ENCODE measurements at regions not wholly inside any gene's neighbourhood (a gene's known extent, or its start where the extent isn't known, plus 50 kb on each side); places are given as distances from the start of the nearest gene placed in this dataset.

DNA sequence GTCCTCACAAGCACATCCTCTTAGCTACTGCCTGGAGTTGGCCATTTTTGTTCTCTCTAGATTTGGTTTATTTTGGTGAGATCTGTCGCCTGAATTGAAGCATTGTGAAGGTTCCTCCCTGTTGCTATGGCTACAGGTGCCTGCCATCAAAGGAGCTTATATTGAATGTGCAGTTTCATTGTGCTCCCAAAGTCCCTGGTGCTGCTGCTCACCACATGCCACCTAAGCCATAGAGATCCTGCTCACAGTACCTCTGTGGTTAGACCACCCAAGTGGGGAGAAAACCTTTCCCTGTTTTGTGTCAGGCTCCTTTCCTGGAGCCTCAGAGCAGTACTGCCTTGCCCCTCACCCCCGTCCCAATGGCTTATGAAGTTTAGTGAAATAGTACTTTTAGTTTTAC is 383.4 kb downstream of the TMEM38B start:
- no peaks in the 10 kb centered on the region for H3K36me3 ChIP-seq (ENCODE audit: low read depth)
- H3K4me1 ChIP-seq (ENCODE audit: low read depth) = no peaks in the 10 kb centered on the region
- DNase-seq = no peak
- H3K4me3 ChIP-seq = no peak overlapping the region
- ATAC-seq = no peak
- intact Hi-C loops (cut with DNase I, micrococcal nuclease) = no loop called here
- no peaks in the 10 kb centered on the region for H3K9me3 ChIP-seq
- no peak for TF ChIP-seq CTCF (IDR thresholded peaks at IDR 0.05)

DNA sequence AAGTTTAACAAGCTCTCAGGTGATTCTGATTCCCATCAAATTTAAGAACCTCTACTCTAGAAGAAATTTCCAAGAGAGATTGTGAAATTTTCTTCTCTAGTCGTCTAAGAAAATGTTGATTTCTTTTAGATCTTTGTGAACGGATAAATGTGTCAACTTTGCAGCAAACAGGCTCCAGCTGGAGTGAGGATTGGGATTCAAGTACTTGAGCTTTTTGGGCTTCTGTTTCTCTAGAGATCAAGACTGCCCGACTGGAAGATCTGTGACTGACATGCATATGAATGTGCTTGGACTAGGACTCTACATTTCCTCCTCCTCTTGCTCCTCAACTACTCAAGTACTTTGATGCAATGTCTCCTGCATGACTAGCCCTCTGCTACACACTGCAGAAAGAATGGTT is 388.3 kb downstream of the TMEM38B start:
- intact Hi-C loops (cut with DNase I, micrococcal nuclease) = no loop called here
- DNase-seq (no peak), ATAC-seq (no peak)
- Histone ChIP-seq H3K4me1 (ENCODE audit: low read depth) (no peaks in the 10 kb centered on the region), H3K36me3 (ENCODE audit: low read depth) (no peaks in the 10 kb centered on the region), H3K4me3 (no peak overlapping the region), H3K9me3 (no peaks in the 10 kb centered on the region)
- TF ChIP-seq CTCF (IDR thresholded peaks at IDR 0.05) = no peak

- ATAC-seq = no peak
- intact Hi-C loops (cut with DNase I, micrococcal nuclease) = no loop called here
These were observed 390.4 kb downstream of the TMEM38B start for GRCh38 chr9:106084702-106085101.

GRCh38 chr9:106085479-106085878 is 391.1 kb downstream of the TMEM38B start:
- Histone ChIP-seq H3K4me3 (no peak overlapping the region), H3K4me1 (ENCODE audit: low read depth) (no peaks in the 10 kb centered on the region), H3K36me3 (ENCODE audit: low read depth) (no peaks in the 10 kb centered on the region), H3K9me3 (no peaks in the 10 kb centered on the region)
- ATAC-seq = no peak
- TF ChIP-seq CTCF (IDR thresholded peaks at IDR 0.05) = no peak
- intact Hi-C loops (cut with DNase I, micrococcal nuclease) = no loop called here
- no peak for DNase-seq

More at GRCh38 chr9:106084702-106085101, 390.4 kb downstream of the TMEM38B start:
- H3K36me3 ChIP-seq (ENCODE audit: low read depth) = no peaks in the 10 kb centered on the region
- DNase-seq = no peak
- TF ChIP-seq CTCF (IDR thresholded peaks at IDR 0.05) = no peak
- H3K9me3 ChIP-seq = no peaks in the 10 kb centered on the region
- no peaks in the 10 kb centered on the region for H3K4me1 ChIP-seq (ENCODE audit: low read depth)
- H3K4me3 ChIP-seq = no peak overlapping the region

- intact Hi-C loops (cut with DNase I, micrococcal nuclease) = no loop called here
These were observed 397.7 kb downstream of the TMEM38B start for GRCh38 chr9:106092083-106092482.

More at GRCh38 chr9:106092083-106092482, 397.7 kb downstream of the TMEM38B start:
- no peaks in the 10 kb centered on the region for H3K36me3 ChIP-seq (ENCODE audit: low read depth)
- no peak for TF ChIP-seq CTCF (IDR thresholded peaks at IDR 0.05)
- DNase-seq (no peak), ATAC-seq (no peak)
- no peak overlapping the region for H3K4me3 ChIP-seq
- H3K9me3 ChIP-seq = no peaks in the 10 kb centered on the region
- H3K4me1 ChIP-seq (ENCODE audit: low read depth) = no peaks in the 10 kb centered on the region
